ENCODE measurements at regions not wholly inside any gene's neighbourhood (a gene's known extent, or its start where the extent isn't known, plus 50 kb on each side); places are given as distances from the start of the nearest gene placed in this dataset.

DNA sequence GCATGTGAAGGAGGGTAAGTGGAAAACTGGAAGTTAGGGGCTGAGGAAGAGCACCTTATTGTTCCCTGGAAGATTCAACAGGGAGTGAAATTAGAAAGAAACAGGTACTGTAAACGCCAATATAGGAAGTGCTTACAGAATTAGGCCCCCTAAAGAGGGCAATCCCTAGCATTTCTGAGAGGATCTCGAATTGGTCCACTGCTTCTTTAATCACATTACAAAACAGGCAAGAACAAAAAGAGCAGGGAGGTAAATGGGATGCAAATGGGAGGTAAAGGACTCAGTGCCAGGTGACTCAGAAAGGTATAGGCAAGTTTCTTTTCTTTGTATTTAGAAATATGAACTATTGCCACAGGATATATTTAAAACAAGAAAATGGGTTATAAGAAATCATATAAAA is 116.4 kb upstream of the FANCL start:
- TF ChIP-seq HDGF (IDR thresholded peaks at IDR 0.05; ENCODE audit: borderline replicate concordance) (no peak), BHLHE40 (IDR thresholded peaks at IDR 0.05; ENCODE audit: borderline replicate concordance) (no peak), FOXA1 (IDR thresholded peaks at IDR 0.05) (no peak), SP1 (IDR thresholded peaks at IDR 0.05) (no peak), FOXM1 (IDR thresholded peaks at IDR 0.05; ENCODE audit: borderline replicate concordance) (no peak), ARNT (IDR thresholded peaks at IDR 0.05) (no peak), FOXK2 (IDR thresholded peaks at IDR 0.05) (no peak)

All from HEK293T (cell line).